HG03378 (cell line): ENCODE measurements at regions not wholly inside any gene's neighbourhood (a gene's known extent, or its start where the extent isn't known, plus 50 kb on each side); places are given as distances from the start of the nearest gene placed in this dataset.

Experiments
- ATAC-seq: cut with Tn5 transposase; IDR thresholded peaks from one replicate; pipeline ENCODE4 v1.9.1; 2021; ENCODE audit warnings: mild to moderate bottlenecking, moderate library complexity; ENCODE audit not compliant: unreplicated experiment

DNA sequence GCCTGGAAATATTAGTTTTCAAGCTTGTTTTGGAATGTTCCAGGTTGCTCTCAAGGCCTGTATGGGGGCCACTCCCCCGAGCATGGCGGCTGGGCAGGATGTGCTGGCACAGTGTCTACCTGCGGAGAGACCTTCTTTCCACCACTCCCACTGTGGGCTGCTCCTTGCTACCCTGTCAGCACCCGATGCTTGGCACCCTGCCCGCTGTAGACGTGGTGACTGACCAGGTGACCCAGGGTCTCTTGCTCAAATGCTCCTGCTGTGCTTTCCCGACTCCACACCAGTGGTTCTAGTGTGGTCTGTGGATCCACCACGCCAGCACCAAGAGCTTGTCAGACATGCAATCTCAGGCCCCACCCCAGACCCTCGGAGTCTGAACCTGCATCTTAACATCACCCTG, 213.3 kb downstream of the SH3BP4 start:
- ATAC-seq: no peak

DNA sequence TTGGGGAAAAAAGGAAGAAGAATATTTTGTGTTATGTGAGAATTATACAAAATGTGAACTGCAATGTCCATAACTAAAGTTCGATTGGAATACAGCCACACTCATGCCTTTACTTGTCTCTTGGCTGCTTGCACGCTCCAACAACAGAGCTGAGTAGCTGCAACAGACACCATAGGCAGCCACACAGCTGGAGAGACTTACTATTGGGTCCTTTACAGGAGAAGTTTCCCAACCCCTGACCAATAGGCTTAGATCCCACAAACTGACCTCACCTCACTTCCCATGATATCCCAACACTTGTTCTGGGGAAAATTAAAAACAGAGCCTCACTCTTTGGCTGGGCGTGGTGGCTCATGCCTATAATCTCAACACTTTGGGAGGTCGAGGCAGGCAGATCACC, 213.8 kb downstream of the SH3BP4 start:
- ATAC-seq: no peak

DNA sequence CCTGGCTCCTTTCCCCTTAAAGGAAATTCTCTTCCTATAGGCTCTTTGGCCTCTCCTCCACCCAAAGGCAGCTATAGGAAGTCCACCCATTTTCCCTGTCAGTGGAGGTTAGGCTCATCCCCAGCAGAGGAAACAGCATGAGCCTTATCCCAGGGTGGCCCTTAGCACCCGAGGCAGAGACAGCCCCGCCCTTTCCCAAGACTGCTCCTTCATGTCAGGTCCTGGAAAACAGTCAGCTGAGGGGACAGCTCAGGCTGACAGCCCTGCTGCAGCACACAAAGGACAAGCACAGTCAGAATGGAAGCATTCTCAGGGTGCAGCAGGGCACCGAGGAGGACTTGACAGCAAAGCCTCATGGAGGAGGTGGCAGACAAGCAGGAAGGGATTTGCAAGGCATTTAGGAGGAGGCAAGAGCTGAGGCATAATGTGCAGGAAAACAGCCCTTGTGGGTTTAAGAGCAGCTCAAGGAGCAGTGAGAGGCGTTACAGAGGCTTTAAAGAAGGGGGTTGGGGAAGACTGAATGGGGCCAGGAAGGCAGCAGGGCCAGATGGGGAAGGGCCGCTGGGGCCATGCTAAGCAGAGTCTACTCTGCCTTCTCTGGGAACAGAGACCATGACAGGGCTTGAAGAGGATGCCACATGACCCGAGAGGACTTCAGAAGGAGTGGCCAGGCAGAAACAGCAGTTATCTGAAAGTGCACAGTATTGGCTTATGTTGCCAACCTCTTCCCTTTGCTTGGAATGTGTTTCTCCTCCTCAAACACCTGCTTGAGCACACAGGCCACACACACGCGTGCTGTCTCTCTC, 216.6 kb downstream of the SH3BP4 start:
- ATAC-seq: no peak

GRCh38 chr2:235170016-235170415, 218.2 kb downstream of the SH3BP4 start:
- ATAC-seq: no peak

DNA sequence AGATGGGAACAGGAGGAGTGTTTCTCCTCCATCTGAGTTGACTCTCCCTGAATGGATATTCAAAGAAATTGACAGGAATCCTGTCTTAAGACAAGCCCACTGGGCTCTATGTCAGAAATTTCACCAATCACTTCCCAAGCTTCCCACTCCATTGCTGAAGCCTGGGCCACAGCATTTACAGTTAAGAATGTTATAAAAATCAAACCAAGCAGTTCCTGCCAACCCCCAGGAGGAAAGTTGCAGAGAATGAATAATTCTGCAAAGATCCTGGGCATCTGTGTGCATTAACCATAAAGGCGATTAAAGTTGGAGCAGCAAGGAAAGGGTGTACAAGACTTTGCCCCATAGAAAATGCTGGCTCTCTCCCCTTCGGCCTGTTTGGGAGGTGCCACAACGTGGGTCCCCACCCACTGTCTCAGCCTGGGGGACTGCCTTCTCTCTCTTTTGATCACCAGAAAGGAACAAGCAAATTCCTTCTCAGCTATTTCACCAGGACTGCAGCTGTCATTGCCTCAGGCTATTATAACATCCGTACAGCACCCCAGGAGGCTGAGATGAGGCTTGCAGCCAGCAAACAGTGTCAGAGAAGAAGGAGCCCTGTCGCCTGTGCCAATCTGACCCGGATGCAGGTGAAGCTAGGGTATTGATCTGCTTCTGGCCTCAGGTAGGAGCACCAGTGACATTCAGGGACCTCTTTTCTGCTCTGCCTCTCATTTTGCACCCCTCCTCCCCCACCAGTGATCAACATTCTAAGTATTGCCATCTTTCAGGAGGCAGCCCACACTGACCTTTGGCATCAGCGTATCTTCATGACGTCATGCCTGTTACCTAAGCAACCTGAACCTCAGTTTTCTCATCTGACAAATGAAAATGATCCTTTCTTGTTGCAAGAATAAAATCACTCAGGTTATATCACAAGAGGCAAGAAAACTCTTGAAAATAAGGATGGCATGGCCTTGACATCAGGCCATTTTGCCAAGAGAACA, 219.0 kb downstream of the SH3BP4 start:
- no peak for ATAC-seq

GRCh38 chr2:235171550-235172031, 219.8 kb downstream of the SH3BP4 start:
- no peak for ATAC-seq

- ATAC-seq: no peak
Observed at GRCh38 chr2:235180642-235181041, 228.8 kb downstream of the SH3BP4 start.

GRCh38 chr2:235183786-235184185, 232.0 kb downstream of the SH3BP4 start:
- ATAC-seq: no peak

GRCh38 chr2:235187806-235188205, 236.0 kb downstream of the SH3BP4 start:
- no peak for ATAC-seq

GRCh38 chr2:235191486-235191885, 239.7 kb downstream of the SH3BP4 start:
- ATAC-seq: no peak

GRCh38 chr2:235191978-235192377, 240.2 kb downstream of the SH3BP4 start:
- no peak for ATAC-seq

DNA sequence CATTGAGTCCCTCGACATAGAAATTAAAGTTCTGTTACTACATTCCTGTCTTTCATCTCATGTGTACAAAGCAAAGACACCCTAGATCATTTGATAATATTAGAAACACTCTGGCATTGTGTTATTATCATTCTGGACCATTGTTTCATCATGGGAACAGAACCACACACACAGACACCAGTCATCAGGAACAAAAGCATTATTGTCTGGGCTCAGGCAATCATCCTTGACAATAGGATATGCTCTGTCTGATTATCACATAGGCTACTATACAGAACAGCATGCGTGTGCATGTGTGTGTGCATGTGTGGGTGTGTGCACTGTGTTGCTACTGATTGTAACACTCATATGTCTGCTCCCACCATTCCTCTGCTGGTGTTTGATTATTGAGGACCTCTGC, 242.5 kb downstream of the SH3BP4 start:
- ATAC-seq: no peak

DNA sequence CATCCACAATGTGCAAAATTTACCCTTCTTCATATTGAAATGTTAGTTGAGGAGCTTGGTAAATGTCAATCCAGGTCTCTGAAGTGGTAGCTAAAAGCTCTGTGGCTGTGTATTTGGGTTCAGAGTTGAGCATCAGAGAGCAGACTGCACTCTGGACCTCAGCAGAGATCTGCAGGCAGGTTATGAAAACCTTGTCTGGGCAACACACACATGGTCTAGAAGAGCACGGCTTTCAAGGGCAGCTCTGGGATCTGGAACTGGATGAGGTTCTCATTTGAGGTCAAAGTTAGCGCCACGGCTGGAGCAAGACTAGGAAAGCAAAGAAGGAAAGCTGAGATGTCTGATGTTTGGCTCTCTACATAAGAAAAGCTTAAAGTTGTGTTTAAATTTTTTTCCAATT, 243.0 kb downstream of the SH3BP4 start:
- ATAC-seq: no peak

- ATAC-seq: no peak
Observed at GRCh38 chr2:235195921-235196320, 244.1 kb downstream of the SH3BP4 start.

- no peak for ATAC-seq
Observed at GRCh38 chr2:235199128-235199527, 247.3 kb downstream of the SH3BP4 start.

DNA sequence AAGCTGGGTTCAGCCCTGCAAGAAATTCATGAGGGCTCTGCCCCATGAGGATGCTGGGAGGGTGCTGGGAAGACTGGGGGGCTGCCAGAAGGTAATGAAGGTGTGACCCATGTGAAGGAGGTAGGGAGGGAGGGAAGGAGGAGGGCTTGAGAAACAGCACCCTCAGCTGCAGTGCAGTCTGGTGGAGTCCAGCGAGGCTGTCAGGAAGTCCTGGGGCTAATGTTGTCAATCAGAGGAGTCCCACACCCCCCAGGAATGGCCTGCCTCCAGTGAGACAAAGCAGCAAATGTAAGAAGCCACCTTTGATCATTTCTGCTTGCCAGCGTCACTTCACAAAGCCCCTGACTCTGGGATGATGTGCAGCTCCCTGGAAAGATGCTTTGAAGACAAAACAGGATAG, 248.4 kb downstream of the SH3BP4 start:
- ATAC-seq: no peak

DNA sequence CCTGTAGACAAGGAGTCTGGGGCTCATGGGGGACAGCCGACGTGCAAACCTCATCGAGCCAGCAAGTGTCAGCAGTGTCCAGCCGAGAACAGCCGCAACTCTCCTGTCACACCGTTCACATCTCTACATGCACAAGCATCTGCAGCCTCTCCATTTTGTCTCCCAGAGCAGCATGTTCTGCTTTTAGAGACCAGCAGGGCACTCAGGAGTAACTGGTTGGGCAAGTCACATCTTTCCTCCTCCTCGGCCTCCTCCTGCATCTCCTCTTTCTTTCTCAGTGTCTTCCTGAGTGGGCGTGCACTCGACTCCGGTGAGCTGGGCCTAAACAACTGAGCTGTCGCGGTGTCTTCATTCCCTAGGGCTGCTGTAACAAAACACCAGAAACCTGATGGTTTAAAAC, 249.9 kb downstream of the SH3BP4 start:
- no peak for ATAC-seq

GRCh38 chr2:235204948-235205347, 253.1 kb downstream of the SH3BP4 start:
- ATAC-seq: no peak

DNA sequence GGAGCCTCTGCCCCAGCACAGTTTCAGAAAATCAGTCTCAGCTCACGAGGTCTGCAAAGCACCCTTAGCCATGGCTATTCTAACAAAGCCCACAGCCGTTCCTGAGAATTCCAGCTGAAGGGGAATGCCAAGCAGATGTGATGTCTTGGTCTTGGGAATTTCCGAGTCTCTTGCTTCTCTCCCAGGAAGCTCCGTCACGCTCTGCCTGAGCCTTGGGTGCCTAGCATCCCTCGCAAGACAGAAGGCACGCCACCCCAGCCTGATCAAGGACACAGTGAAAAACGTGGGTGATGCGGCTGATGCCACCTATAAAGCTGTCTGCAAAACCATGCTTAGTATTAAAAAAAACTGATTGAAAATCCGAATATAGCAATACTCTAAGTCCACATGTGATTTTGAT, 254.6 kb downstream of the SH3BP4 start:
- no peak for ATAC-seq

GRCh38 chr2:235206980-235207579, 255.3 kb downstream of the SH3BP4 start:
- ATAC-seq: peak; percentile 76

DNA sequence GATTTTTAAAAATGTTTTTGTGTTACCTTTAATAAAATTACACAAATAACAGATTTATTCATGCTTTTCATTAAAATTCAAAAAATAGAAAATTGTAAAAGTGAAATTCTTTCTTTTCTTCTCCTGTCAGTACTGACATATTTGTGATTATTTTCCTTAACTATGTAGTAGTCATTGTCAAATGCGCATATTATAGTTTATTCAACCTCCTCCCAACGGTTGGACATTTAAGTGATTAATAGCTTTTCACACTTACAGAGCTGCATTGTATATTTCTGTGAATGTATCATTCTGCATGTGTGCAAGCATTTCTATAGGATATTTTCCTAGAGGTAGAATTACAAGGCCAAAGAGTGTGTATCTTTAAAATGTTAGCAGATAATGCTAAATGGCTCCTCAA, 259.2 kb downstream of the SH3BP4 start:
- ATAC-seq: no peak
